AG09319 (cell line): ENCODE measurements at regions not wholly inside any gene's neighbourhood (a gene's known extent, or its start where the extent isn't known, plus 50 kb on each side); places are given as distances from the start of the nearest gene placed in this dataset.

Experiments
- DNase-seq: peaks from one replicate; pipeline ENCODE4 v3.0.0-alpha.2; 2010; ENCODE audit warnings: low read depth; ENCODE audit errors: extremely low read depth
- TF ChIP-seq, protein P1 (sequence below): IDR thresholded peaks from 2 replicates; pipeline ENCODE4 v1.5.1; 2011; ENCODE audit warnings: low read depth, mild to moderate bottlenecking, inconsistent platforms, low read length, moderate library complexity

DNA sequence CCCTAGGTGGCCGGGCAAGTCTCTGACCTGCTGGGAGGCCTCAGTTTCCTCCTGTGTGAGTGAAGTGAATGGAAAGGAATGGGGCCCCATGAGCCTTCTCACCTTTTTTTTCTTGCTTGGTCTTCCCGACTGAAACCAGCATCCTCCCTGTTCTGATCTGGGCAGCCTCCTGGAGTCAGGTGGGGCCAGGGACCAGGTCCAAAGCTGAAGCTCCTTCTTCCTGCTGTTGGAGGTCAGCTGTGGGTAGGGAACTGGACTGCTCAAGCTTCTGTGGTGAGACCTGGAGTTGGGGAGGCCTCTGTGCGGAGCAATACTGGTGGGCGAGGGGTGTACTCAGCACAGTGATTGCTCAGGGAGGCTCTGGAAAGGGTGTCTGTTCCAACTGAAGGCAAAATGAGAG is 99.7 kb downstream of the PCSK1 start:
- DNase-seq = no peak
- TF ChIP-seq, protein P1, sequence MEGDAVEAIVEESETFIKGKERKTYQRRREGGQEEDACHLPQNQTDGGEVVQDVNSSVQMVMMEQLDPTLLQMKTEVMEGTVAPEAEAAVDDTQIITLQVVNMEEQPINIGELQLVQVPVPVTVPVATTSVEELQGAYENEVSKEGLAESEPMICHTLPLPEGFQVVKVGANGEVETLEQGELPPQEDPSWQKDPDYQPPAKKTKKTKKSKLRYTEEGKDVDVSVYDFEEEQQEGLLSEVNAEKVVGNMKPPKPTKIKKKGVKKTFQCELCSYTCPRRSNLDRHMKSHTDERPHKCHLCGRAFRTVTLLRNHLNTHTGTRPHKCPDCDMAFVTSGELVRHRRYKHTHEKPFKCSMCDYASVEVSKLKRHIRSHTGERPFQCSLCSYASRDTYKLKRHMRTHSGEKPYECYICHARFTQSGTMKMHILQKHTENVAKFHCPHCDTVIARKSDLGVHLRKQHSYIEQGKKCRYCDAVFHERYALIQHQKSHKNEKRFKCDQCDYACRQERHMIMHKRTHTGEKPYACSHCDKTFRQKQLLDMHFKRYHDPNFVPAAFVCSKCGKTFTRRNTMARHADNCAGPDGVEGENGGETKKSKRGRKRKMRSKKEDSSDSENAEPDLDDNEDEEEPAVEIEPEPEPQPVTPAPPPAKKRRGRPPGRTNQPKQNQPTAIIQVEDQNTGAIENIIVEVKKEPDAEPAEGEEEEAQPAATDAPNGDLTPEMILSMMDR = no peak

DNA sequence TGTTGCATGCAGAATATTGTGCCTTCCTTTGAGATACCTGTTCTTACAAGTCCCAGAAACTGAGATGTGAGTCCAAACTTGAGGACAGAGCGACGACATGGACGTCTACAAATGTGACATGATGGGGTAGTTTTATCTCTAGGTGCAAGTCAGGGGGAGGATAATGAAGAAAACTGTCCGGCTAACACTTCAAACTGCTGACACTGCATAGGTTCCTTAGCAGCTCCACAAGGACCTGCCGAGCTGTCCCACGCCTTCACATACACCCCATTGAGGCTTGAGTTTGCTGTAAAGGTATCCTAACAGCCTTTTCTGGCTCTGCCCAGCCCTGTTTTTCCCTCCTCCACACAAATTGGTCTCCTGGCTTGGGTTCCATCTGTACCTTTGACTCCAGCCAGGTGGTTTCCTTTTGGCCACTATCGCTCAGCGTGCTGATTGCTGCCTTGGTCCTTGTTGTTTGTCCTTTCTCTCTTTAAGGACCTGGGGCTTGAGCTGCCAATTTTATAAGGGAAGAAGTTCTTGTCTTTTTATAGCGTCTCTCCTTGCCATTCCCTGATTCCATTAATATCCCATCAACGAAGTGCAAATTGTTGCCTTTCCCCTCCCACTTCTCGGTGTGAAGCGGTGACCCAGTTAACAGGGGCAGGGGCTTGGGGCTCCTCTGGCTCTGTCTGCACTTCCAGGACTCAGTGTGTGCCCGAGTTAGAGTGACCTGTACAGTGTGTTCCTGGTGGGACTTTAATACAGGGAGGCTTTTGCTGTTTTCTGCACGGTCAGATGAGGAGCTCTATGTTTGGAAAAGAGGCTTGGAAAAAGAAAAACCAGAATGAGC is 100.3 kb downstream of the PCSK1 start:
- no peak for DNase-seq
- TF ChIP-seq, protein P1 = no peak

DNA sequence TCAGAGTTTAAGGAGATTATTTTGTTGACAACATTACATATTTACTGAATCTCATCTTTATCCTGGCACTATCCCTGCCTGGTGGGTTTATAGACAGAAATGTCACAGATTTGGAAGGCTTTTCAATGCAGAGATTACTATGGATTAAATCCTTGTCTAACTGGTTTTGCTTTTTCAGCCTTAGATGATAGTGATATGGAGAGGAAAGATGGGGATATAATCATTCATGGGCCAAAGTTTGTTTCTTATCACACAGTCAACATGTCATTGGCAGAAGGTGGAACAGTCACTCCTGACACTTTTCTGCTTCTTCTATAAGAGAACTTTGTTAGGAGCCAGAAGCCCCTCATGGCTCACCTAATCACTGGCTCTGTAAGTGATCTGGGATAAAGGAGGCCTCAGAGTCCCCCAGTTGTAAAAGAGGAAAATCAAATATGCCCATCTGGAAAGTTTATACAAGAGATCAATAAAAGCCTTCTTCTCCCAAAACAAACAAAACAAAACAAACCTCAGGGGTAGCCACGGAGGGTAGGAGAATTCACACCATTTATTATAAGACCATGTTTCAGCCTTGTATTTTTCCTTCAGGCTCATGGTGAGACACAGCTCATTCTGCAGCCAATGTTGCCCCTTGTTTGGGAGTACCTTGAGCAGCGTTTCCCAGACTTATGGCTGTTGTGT is 101.2 kb downstream of the PCSK1 start:
- TF ChIP-seq, protein P1 = no peak
- DNase-seq = no peak

DNA sequence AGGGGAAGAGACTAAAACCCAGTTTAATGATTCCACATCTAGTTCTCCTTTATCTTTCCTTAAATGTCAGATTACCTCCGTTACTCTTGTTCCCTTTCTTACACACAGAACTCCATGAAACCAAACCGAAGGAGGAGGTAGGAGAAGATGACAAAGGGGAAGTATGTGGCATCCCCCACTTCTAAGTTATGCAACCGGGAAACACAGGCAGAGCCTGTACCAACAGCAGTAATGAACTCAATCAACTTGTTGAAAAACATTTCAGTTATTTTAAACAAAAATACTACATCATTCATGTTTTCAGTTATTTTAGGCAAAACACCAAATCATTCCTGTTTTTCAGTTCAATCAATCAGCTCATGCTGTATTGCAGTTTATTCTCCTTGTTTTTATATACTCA is 101.8 kb downstream of the PCSK1 start:
- DNase-seq = no peak

DNA sequence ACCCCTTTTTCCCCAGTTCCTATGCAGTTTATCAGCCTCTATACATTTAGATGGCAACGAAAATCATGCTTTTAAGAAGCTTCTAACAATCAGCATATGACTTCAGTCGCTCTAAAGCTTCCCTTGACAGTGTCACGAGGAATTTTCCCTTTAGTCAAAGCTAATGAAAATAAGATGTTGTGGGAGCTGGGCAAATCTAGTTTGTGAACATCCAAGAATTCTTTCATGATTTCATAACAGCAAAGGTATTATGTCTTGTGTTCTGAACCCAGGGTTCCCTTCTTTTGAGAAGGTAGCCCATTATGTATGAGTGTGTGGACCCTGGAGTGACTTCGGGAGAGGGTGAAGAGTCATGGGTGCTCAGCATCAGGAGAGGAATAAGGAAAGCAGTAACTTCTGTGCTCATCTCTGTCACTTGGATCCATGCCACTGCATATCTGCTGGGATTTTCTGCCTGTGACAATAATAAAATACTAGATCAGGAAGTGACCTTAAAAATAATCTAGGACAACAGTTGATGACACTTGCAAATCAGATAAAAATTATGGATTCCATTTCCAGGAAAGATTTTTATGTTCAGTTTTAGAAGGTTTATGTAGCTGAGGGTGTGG is 102.4 kb downstream of the PCSK1 start:
- no peak for DNase-seq
- TF ChIP-seq, protein P1 = no peak

More for the DNA sequence above, 101.8 kb downstream of the PCSK1 start:
- TF ChIP-seq, protein P1 = no peak

DNA sequence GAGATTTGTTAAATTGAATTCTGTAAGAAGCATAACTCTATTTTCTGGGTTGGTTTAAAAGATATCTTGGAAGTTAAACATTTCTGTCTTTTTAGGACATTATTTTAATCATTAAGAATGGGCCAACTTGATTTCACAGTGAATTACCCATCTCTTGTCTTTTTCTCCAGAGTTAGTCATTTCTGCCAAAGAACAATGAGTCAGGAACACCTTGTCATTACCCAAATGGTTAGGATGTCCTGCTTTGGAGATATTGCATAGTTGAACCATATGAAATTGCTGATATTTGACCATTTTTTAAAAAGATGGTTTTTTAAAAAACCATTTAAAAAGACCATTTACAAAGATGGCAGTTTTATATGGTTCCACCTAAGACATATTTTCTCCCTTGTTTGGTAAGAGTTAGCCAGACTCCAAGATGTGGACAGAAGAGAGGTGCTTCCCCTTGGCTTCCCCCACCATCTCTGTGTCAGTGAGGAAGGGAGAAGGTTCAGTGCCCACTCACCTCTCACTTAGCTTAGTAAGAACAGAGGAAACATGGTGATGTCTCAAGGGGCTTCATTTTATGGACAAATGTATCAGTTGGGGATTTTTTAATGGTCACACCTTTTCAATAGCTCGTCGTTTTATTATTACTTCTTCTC is 103.0 kb downstream of the PCSK1 start:
- TF ChIP-seq, protein P1 = no peak
- no peak for DNase-seq
